ENCODE measurements at regions not wholly inside any gene's neighbourhood (a gene's known extent, or its start where the extent isn't known, plus 50 kb on each side); places are given as distances from the start of the nearest gene placed in this dataset.
A peak's percentile ranks its signal among the peaks of the same experiment; 100 is the strongest.

DNA sequence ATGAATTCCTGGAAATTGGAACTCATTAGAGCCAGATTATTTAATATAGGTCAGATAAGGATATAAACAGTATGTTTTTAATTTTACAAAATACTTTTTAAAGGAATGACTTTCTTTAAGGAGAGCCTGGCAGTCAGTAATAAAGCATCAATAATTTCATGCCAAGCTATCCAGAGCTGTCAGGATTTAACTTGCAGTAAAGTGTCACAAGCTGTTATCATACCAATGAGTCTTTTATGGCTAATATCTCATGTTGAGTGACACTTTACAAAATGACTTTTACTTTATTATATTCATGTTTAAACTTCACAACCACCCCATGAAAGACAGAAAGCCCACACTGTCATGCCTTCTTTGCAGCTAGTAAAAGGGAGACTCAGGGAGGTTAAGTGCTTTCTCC, 72.9 kb upstream of the C3orf49 start:
- H3K4me3 ChIP-seq, result no peak overlapping the region
- no peak overlapping the region for H3K27ac ChIP-seq
- H3K4me1 ChIP-seq (replicated peaks in 1 of 2), result no peaks in the 10 kb centered on the region
- ATAC-seq (replicated peaks in 6 of 8), result no peak
- in situ Hi-C loops (cut with MboI; ENCODE audit: low pct_unique_long_range_greater_than_20kb in 2 of 9, low sequenced_read_pairs in 9 of 9, unreplicated experiment in 9 of 9), result no loop called here

DNA sequence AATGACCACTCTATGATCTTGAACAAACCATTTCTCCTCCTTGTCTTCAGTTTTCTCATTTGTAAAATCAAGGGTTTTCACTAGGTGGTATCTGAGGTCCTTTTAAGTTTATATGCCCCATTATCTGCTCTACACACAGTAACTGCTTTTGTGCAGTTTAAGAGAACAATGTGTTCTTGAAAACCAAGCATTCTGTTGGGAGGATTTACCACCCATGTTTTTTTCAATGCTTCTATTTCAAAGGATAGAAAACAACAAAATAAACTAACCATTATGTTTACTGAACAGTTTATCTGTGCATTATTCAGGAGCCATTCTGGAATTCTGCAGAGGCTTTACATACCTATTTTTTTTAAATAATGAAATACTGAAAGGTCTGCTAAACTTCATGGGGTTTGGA, 67.6 kb upstream of the C3orf49 start:
- ATAC-seq (replicated peaks in 6 of 8), result no peak
- H3K4me3 ChIP-seq, result no peak overlapping the region
- no peaks in the 10 kb centered on the region for H3K4me1 ChIP-seq (replicated peaks in 1 of 2)
- H3K27ac ChIP-seq, result no peak overlapping the region
- in situ Hi-C loops (cut with MboI; ENCODE audit: low pct_unique_long_range_greater_than_20kb in 2 of 9, low sequenced_read_pairs in 9 of 9, unreplicated experiment in 9 of 9), result no loop called here

DNA sequence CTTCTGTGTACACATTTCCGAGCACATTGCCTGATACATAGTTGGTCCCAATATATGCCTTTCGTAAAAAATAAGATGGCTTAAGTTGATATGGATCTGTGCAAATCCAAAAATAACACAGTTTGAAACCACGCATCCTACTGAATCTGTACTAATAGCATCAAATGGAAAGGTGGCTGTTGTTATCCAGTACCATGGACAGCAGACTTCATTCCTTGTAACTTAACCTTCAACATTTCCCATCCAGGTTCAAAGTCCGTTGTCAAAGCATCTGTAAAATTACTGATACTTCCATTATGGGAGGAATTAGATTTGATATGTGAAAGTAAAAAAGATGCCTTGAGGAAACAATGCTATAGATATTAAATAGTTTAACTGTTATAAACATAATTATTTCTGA, 65.5 kb upstream of the C3orf49 start:
- no peaks in the 10 kb centered on the region for H3K4me1 ChIP-seq (replicated peaks in 1 of 2)
- WGBS, 10 experiments, result 27 to 63% (median 44%) methylated on average over 1 to 4 of the region's 4 CpGs
- no peak overlapping the region for H3K4me3 ChIP-seq
- in situ Hi-C loops (cut with MboI; ENCODE audit: low pct_unique_long_range_greater_than_20kb in 2 of 9, low sequenced_read_pairs in 9 of 9, unreplicated experiment in 9 of 9), result no loop called here
- no peak for ATAC-seq (replicated peaks in 6 of 8)
- no peak overlapping the region for H3K27ac ChIP-seq

DNA sequence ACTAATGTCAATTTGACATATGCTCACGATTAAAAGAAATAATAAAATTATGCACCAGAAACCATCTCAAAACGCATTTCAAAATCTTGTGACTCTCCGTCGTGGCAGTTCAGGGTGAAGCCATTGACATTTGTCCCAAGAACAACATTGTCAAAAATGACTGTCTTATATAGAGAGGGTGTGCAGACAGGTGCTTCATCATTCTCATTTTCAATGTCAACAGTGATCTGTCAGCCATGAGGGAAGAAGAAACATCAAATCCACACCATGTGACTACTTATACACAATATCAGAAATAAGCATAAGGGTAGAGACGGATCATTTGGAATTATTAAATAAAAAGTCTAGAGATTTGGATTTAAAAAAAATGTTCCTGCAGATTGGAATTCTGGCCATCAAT, 65.1 kb upstream of the C3orf49 start:
- H3K4me1 ChIP-seq (replicated peaks in 1 of 2), result no peaks in the 10 kb centered on the region
- H3K27ac ChIP-seq, result no peak overlapping the region
- 4 to 100% (median 40%) methylated on average over 1 to 5 of the region's 5 CpGs for WGBS, 10 experiments
- no peak for ATAC-seq (replicated peaks in 6 of 8)
- H3K4me3 ChIP-seq, result no peak overlapping the region
- in situ Hi-C loops (cut with MboI; ENCODE audit: low pct_unique_long_range_greater_than_20kb in 2 of 9, low sequenced_read_pairs in 9 of 9, unreplicated experiment in 9 of 9), result no loop called here

DNA sequence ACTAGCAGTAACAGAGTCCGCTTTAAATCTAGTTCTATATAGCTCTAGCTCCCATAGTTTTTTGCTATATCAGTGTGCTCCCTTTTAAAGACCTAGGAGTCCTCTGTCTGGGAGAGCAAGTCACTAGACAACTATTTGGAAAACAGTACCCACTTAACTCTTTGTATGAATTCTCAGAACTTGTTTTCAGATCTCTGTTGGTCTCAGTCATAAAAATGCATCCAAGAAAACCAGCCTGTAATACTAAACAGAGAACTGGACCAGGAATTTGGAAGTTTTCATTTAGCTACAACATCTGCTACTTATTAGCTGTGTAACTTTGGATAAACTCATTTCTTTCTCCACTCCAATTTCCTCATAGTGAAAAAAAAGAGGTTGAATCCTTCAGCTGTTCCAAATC, 56.9 kb upstream of the C3orf49 start:
- Histone ChIP-seq H3K27ac (no peak overlapping the region), H3K4me3 (no peak overlapping the region), H3K4me1 (replicated peaks in 1 of 2) (no peaks in the 10 kb centered on the region)
- 0 to 100% (median 89%) methylated on average over 1 of the region's 1 CpG; no CpG with 5 or more reads in 3 of the 10 experiments for WGBS, 10 experiments
- no peak for ATAC-seq (replicated peaks in 6 of 8)
- in situ Hi-C loops (cut with MboI; ENCODE audit: low pct_unique_long_range_greater_than_20kb in 2 of 9, low sequenced_read_pairs in 9 of 9, unreplicated experiment in 9 of 9), result no loop called here

DNA sequence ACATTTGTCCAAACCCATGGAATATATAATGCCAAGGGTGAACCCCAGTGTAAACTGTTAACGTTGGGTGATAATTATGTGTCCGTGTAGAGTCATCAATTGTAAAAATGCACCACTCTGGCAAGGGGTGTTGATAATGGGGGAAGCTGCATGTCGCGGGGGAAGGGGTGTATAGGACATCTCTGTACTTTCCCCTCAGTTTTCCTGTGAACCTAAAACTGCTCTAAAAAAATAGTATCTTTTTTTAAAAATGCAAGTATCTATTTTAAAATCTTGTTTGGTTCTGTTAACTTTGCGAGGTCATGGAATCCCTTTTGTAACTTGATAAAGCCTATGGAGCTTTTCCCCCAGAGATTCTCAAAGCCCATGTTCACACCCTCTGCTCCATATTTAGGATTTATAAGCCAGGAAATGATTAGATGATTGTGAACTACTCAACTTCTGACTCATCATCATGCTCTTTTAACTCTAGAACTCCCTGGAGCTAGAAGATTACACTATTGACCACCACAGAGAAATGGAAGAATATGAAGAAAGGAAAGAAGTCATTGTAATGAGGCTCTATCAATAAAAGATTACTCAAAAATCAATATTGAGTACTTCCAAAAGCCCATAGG, 56.1 kb upstream of the C3orf49 start:
- ATAC-seq (replicated peaks in 6 of 8), result peak in 1 of 8 experiments; percentile 82
- no peak overlapping the region for H3K4me3 ChIP-seq
- peaks cover 0 to 3% of the 10 kb centered on the region in 2 donors for H3K4me1 ChIP-seq (replicated peaks in 1 of 2)
- no peak overlapping the region for H3K27ac ChIP-seq
- WGBS, 10 experiments, result 0 to 93% (median 45%) methylated on average over 1 to 5 of the region's 5 CpGs; no CpG with 5 or more reads in 2 of the 10 experiments
- in situ Hi-C loops (cut with MboI; ENCODE audit: low pct_unique_long_range_greater_than_20kb in 2 of 9, low sequenced_read_pairs in 9 of 9, unreplicated experiment in 9 of 9), result no loop called here

DNA sequence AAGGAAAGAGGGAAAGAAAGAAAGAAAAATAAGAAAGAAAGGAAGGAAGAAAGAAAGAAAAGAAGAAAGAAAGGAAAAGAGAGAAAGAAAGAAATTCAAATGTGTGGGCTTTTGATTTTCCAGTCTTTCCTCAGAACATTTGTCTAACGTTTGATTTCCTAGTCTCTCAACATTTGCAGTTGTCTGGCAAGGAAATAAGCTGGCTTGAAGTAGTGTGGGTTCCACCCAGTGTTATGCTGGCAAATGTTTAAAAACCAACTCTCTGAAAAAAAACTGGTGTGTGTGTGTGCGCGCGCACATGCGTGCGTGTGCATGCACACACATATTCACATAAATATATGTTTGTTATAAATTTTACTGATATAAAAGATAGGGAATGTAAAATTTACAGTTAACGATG, 54.6 kb upstream of the C3orf49 start:
- 22 to 98% (median 83%) methylated on average over 4 to 7 of the region's 7 CpGs; no CpG with 5 or more reads in 1 of the 10 experiments for WGBS, 10 experiments
- no peak overlapping the region for H3K27ac ChIP-seq
- no peak overlapping the region for H3K4me3 ChIP-seq
- in situ Hi-C loops (cut with MboI; ENCODE audit: low pct_unique_long_range_greater_than_20kb in 2 of 9, low sequenced_read_pairs in 9 of 9, unreplicated experiment in 9 of 9), result no loop called here
- peaks cover 0 to 7% of the 10 kb centered on the region in 2 donors for H3K4me1 ChIP-seq (replicated peaks in 1 of 2)
- ATAC-seq (replicated peaks in 6 of 8), result no peak

DNA sequence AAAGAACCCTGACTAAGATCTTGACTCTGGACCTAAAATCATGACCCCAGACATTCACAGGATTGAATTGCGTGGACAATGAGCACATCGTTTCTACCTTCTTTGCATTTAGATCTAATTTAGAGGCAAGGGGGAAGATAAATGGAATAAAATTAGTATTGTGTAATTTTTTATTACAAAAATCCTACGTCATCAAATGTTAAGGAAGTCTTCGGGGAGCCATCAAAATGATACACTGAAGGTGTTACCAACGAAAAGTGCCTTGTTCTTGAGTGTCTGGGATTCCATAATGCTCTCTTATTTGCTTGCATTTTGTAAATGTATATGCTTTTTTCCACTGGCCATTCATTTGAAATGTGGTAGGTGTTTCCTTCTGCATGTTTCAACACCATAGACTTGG, 52.8 kb upstream of the C3orf49 start:
- in situ Hi-C loops (cut with MboI; ENCODE audit: low pct_unique_long_range_greater_than_20kb in 2 of 9, low sequenced_read_pairs in 9 of 9, unreplicated experiment in 9 of 9), result no loop called here
- ATAC-seq (replicated peaks in 6 of 8), result no peak
- no peak overlapping the region for H3K4me3 ChIP-seq
- 54 to 100% (median 85%) methylated on average over 2 to 5 of the region's 5 CpGs for WGBS, 10 experiments
- H3K27ac ChIP-seq, result no peak overlapping the region
- peaks cover 0 to 7% of the 10 kb centered on the region in 2 donors for H3K4me1 ChIP-seq (replicated peaks in 1 of 2)

DNA sequence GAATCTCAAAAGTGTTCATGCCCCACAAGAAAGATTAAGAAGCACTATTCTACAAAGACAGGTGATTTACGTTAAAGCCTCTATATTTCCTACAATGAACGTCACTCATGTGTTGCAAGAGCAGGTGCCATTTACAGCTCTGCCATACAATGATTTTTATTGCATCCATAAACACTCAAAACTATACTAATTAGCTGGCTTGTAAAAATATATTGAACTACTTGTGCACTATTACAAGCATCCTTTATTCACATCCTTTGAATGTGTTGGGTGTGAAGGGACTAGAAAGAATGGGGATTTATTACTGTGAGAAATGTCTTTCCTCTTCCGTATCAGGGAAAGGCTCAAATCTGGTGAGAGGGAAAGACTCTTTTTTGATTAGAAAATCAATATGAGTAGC, 50.7 kb upstream of the C3orf49 start:
- H3K4me1 ChIP-seq (replicated peaks in 1 of 2), result peaks cover 0 to 7% of the 10 kb centered on the region in 2 donors
- no peak for ATAC-seq (replicated peaks in 6 of 8)
- WGBS, 10 experiments, result 40 to 87% (median 63%) methylated on average over 1 to 3 of the region's 3 CpGs
- H3K4me3 ChIP-seq, result no peak overlapping the region
- H3K27ac ChIP-seq, result no peak overlapping the region
- in situ Hi-C loops (cut with MboI; ENCODE audit: low pct_unique_long_range_greater_than_20kb in 2 of 9, low sequenced_read_pairs in 9 of 9, unreplicated experiment in 9 of 9), result no loop called here

DNA sequence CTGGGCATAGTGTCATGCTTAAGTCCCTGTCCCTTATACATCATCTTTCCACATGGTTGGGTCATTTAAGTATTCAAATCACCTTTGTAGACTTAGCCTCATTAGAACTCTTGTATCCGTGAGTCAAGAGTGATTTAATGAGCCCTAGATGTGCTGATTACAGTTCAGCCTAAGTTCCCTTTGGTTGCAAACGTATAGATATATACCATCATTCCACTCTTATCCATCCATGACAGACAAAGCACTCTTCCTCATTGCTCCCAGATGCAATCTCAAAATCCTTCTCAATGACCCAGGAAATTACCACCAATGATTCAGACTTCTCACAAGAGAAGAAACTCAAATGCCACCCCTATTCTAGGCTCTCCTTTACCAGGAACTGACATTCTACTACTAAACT, 50.2 kb upstream of the C3orf49 start:
- H3K4me3 ChIP-seq, result no peak overlapping the region
- in situ Hi-C loops (cut with MboI; ENCODE audit: low pct_unique_long_range_greater_than_20kb in 2 of 9, low sequenced_read_pairs in 9 of 9, unreplicated experiment in 9 of 9), result no loop called here
- 13 to 100% (median 77%) methylated on average over 1 to 2 of the region's 2 CpGs; no CpG with 5 or more reads in 4 of the 10 experiments for WGBS, 10 experiments
- peaks cover 0 to 7% of the 10 kb centered on the region in 2 donors for H3K4me1 ChIP-seq (replicated peaks in 1 of 2)
- ATAC-seq (replicated peaks in 6 of 8), result no peak
- no peak overlapping the region for H3K27ac ChIP-seq
